ENCODE measurements at regions not wholly inside any gene's neighbourhood (a gene's known extent, or its start where the extent isn't known, plus 50 kb on each side); places are given as distances from the start of the nearest gene placed in this dataset.

GRCh38 chr2:155021618-155022017, 323.1 kb downstream of the KCNJ3 start:
- no peaks in the 10 kb centered on the region for H3K79me1 ChIP-seq (ENCODE audit: insufficient read depth, low read depth, low read length, poor library complexity, severe bottlenecking)
- Mint-ChIP-seq H3K4me1 (no peaks in the 10 kb centered on the region), H3K36me3 (ENCODE audit: insufficient read depth in 1 of 3, low read depth in 3 of 3) (no peaks in the 10 kb centered on the region), H3K27ac (no peak overlapping the region), H3K4me3 (no peak overlapping the region), H3K9me3 (no peaks in the 10 kb centered on the region), H3K27me3 (ENCODE audit: low read depth) (no peaks in the 10 kb centered on the region)
- no peak overlapping the region for H3K4me2 ChIP-seq (ENCODE audit: insufficient read depth, insufficient read length, low read length)
- no peak for TF ChIP-seq CTCF (conservative IDR thresholded peaks at IDR 0.05)
- H2BK15ac ChIP-seq (ENCODE audit: low read depth, low read length), result no peak overlapping the region
- no peak overlapping the region for H4K91ac ChIP-seq (ENCODE audit: insufficient read length, low read depth, low read length)
- H3K79me2 ChIP-seq (ENCODE audit: insufficient read depth, low read length), result no peaks in the 10 kb centered on the region
- no peak overlapping the region for H3T11ph ChIP-seq (ENCODE audit: low read length)
- no peak for DNase-seq
- H3K23ac ChIP-seq (ENCODE audit: insufficient read length, low read depth, low read length), result no peak overlapping the region
- no peak overlapping the region for H2BK120ac ChIP-seq (ENCODE audit: low read depth, low read length, poor library complexity, severe bottlenecking)
- no peak overlapping the region for H3K56ac ChIP-seq (ENCODE audit: insufficient read length, low read depth, low read length)
- H3K27ac ChIP-seq (ENCODE audit: insufficient read length, low read depth, low read length), result no peak overlapping the region
- H3K18ac ChIP-seq (ENCODE audit: insufficient read length, low read depth, low read length), result no peak overlapping the region
- H2BK5ac ChIP-seq (ENCODE audit: insufficient read length, low read length), result no peak overlapping the region
- no peak overlapping the region for H2BK20ac ChIP-seq (ENCODE audit: low read depth, low read length, poor library complexity, severe bottlenecking)
- H2AFZ ChIP-seq (ENCODE audit: low read length), result no peak overlapping the region
- WGBS (ENCODE audit: extremely low coverage, insufficient read length, low lambda C conversion rate), result no CpG with 5 or more reads among the region's 1 CpG
- H3K14ac ChIP-seq (ENCODE audit: insufficient read depth, low read length), result no peak overlapping the region
- no peak overlapping the region for H3K4ac ChIP-seq (ENCODE audit: low read depth, low read length)
- no peak overlapping the region for H2AK5ac ChIP-seq (ENCODE audit: insufficient read length, low read length)
- no peaks in the 10 kb centered on the region for H3K4me1 ChIP-seq (ENCODE audit: insufficient read depth, low read length)
- no peaks in the 10 kb centered on the region for H3K23me2 ChIP-seq (ENCODE audit: insufficient read length, low read depth, low read length, poor library complexity, severe bottlenecking)
- no peak overlapping the region for H4K5ac ChIP-seq (ENCODE audit: insufficient read length, low read depth, low read length)
- H3K9me3 ChIP-seq (ENCODE audit: control insufficient read depth, low read depth, low read length), result no peaks in the 10 kb centered on the region
- H3K9ac ChIP-seq (ENCODE audit: extremely low read depth, insufficient read length, low read length), result no peak overlapping the region
- no peaks in the 10 kb centered on the region for H4K20me1 ChIP-seq (ENCODE audit: control insufficient read depth, insufficient read depth, insufficient read length)
- H4K8ac ChIP-seq (replicated peaks; ENCODE audit: insufficient read length, low read depth, low read length), result no peak overlapping the region
- no peaks in the 10 kb centered on the region for H3K27me3 ChIP-seq (ENCODE audit: insufficient read depth, low read length)
- no peak overlapping the region for H2BK12ac ChIP-seq (ENCODE audit: insufficient read length, low read depth, low read length)

All from H9 (cell line).